Epithelial cell of prostate (primary cell): ENCODE measurements at regions not wholly inside any gene's neighbourhood (a gene's known extent, or its start where the extent isn't known, plus 50 kb on each side); places are given as distances from the start of the nearest gene placed in this dataset.

Source experiments
- DNase-seq: peaks from one replicate; pipeline ENCODE4 v3.0.0-alpha.2; 2011; ENCODE audit warnings: low read depth, low spot score
- H3K27ac ChIP-seq: fragments of 450-650 bp; 2 replicates; pipeline ENCODE4 v1.5.1; 2017; ENCODE audit warnings: mild to moderate bottlenecking

DNA sequence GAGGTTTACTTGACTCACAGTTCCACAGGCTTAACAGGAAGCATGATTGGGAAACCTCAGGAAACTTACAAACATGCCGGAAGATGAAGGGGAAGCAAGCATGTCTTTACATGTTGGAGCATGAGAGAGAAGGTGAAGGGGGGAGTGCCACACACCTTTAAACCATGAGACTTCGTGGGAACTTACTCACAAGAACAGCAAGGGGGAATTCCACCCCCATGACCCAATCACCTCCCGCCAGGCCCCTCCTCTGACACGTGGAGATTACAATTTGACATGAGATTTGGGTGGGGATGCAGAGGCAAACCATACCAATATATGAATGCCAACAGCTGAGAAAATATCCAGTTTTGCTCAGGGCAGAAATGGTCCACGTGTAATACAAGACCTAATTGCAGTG is 518.6 kb downstream of the VRK1 start:
- no peak for DNase-seq
- no peak overlapping the region for H3K27ac ChIP-seq

DNA sequence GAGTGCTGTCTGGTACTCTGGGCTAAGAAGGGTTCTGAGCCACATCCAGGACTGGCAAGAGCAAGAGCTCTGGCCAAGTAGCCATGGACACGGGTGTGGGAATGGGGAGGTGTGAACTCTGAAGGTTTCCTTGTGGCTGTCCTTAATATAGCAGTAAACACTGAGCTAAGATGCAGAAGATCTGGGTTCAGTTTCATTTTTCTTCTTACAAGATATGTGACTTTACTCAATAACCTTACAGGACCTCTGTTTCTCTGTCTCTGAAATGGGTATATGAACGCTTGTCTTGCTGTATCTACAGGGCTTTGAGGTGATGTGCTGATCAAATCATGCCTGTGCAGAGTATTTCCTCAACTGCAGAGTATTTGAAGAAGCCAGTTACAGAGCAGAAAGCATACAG is 521.2 kb downstream of the VRK1 start:
- DNase-seq = no peak
- H3K27ac ChIP-seq = no peak overlapping the region

DNA sequence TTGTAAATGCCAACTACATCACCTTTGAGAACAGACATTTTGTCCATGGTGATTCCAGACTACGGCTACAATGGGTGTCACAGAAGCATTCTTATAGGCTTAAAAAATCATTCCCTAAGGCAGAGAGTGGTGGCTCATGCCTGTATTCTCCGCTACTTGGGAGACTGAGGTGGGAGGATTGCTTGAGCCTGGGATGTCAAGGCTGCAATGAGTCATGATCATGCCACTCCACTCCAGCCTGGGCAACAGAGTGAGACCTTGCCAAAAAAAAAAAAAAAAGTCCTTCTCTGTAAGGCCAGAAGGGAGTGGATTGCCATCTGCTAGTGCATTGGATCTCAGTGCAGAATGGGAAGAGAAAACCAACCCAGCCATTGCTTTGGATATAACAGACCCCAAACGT is 522.5 kb downstream of the VRK1 start:
- H3K27ac ChIP-seq = no peak overlapping the region
- no peak for DNase-seq

DNA sequence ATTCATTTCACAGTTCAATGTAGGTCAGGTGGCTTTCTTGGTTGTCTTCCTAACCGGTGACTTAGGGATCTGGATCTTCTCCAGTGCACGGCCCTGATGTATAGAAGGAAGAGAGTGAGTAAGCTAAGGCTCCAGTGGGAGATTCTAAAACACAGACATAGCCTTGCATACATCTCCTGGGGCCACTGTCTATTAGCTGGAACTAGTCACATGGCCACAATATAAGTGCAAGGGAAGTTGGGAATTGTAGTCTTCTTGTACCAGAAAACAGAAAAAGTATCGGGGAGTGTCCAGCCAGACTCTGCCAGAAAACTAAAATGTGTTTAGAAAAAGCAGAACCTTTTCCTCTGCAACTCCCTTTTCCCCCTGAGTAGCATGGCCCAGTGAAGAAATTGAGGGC is 531.6 kb downstream of the VRK1 start:
- DNase-seq = no peak
- H3K27ac ChIP-seq = no peak overlapping the region

DNA sequence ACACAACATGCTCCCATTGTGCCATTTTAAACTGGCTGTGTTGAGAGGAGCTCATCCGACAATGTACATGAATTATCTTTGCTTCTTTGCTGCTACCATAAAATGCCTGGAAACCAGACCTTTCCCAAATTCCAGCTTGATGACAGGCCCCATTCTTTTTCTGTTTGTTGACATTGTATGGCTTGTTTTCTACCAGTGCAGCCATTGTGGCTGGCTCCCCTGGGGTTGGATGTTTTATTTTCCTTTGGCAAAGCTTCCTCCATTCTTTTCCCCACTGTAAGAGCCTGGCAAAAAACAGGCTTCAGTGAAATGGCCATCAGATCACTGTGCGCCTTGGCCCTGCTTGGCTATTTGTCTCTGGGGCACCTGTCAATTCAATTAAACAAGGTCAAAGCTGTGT is 532.5 kb downstream of the VRK1 start:
- no peak for DNase-seq
- no peak overlapping the region for H3K27ac ChIP-seq

DNA sequence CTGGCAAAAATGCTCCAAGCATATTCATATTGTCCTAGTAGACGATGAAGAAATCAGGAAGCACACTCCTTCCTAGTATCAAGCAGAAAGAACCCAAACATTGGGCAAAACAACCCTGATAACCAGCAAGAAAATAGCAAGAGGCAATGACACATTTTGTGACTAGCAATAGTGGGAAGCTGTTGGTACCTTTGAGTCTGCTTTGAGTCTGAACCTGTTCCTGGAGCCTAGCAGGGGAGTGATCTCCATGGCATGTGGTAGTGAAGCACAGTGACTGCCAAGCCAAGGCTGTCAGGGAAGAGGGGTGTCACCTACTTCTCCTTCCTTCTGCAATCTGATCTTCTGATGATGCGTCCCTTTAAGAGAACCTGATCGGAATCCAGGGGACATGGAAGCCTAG is 533.9 kb downstream of the VRK1 start:
- no peak for DNase-seq

DNA sequence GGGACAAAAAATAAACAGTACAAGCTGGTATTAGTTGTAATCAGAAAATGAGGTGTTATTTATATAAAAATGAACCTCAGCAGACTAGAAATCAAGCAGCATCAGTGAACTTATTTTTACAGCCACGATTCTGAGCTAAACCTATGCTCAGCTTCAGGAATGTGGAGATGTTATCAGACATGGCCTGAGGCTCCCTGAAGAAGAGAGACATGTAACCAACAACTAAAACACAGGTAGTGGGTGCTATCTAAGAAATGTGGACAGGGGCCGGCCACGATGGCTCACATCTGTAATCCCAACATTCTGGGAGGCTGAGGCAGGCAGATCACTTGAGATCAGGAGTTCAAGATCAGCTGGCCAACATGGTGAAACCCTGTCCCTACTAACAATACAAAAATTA is 534.3 kb downstream of the VRK1 start:
- DNase-seq = no peak
- H3K27ac ChIP-seq = no peak overlapping the region

More for the DNA sequence above, 533.9 kb downstream of the VRK1 start:
- no peak overlapping the region for H3K27ac ChIP-seq

DNA sequence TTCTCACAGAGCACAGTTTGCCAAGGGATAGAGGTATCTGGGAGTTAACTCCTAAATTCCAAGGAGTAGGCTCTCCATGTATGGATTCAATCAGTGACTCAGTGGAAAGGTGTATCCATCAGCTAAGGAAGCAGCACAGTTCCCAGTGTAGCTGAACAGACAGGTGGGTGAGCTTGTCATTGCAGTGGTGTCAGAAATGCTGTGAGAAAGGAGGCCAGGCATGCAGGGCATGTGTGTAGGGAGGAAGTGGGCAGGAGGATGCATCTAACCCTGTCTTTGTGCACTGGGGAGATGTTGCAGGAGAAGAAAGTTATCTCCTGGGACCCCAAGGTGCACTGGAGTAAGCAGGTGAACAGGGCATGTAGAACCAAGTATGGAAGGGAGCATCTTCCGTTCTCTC is 539.0 kb downstream of the VRK1 start:
- DNase-seq = no peak
- no peak overlapping the region for H3K27ac ChIP-seq

DNA sequence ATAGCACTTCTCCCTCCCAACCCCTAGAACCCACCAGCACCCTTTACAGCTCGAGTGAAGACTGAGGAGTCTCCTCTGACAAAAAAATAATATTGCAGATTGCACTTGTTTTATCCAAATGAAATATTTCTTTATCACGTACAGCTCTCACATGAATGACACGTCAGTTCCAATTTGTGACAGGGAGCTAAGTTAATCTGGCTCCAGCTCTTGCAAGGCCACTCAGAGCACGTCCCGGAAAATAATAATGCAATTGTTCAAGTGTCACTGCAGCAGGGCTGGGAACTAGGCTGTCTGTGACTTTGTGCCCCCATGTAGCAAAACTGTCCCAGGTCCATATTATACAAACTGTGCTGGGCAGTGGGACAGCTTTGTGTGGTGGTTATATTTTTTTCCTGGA is 539.6 kb downstream of the VRK1 start:
- H3K27ac ChIP-seq = no peak overlapping the region
- no peak for DNase-seq

DNA sequence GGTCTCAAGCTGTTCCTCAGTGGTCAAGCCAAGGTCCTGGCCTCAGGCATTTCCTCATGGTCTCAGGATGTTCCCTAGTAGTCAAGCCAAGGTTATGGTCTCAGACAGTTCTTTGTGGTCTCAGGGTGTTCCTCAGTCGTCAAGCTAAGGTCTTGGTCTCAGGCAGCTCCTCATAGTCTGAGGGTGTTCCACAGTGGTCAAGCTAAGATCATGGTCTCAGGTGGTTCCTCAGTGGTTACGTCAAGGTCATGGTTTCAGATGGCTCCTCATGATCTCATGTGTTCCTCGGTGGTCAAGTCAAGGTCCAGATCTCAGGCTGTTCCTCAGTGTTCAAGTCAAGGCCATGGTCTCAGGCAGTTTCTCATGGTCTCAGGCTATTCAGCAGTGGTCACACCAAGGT is 540.1 kb downstream of the VRK1 start:
- no peak overlapping the region for H3K27ac ChIP-seq
- DNase-seq = no peak

DNA sequence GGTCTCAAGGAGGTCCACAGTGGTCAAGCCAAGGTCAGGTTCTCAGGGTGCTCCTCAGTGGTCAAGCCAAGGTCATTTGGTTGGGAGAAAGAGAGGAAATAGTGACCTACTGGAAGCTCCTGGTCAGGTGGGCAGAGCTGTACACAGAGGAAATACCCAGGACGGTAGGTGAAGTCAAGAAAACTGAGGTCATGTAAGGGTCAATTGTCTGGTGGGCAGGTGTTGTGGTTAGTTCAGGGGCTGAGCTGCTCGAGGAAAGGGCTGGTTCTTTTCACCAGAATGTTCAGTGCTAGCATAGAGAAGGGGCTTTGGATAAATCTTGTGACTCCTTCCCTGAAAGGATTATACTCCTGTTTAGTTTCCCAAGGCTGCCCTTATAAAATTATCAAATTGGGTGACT is 540.5 kb downstream of the VRK1 start:
- no peak for DNase-seq
- no peak overlapping the region for H3K27ac ChIP-seq

DNA sequence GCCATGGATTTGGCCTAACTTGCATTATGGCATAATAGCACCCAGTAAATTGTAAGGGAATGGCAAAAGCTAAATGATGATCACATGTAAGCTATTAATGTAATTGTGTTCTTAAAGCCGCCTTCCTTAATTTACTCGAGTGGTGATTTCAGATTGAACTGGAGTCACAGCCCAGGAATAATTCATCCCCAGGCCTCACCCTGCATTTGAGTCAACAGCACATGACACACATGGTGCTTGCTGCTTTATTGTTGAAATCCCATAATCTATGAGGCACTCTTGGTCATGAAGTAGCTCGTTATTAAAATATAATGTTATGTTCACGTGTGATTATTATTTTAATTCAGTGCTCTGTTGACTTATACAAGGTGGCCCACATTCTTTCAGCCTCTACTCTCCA is 547.5 kb downstream of the VRK1 start:
- no peak overlapping the region for H3K27ac ChIP-seq
- no peak for DNase-seq

DNA sequence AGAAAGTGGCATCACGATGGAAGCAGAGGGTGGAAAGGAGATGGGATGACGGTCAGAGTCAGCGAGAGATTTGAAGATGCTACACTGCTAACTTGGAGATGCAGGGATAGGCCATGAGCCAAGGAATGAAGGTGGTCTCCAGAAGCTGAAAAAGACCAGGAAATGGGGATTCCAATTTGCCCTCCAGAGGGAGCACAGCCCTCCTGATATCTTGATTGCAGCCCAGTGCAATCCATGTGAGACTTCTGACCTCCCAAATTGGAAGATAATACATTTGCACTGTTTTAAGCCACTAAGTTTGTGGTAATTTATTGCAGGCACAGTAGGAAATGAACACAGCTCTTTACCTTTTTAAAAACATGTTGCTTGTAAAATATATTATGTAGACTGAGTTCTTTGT is 549.5 kb downstream of the VRK1 start:
- DNase-seq = no peak
- no peak overlapping the region for H3K27ac ChIP-seq

DNA sequence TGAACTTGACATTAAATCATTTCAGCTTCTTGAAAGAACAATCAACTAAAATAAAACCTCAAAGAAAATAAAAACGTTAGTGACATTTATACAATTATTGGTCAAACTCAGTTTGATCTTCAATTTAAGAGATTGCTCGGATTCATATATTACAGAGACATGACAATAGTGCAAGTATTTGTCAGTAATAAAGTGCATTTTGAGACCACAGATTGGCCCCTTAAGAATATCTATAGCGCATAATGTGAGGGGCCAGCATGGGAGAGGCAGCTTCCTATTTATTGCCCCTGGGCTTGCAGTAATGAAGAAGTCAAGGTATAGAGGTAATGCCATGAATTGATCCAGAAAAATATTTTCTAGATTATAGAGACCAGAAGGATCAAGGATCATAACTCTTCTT is 552.3 kb downstream of the VRK1 start:
- no peak for DNase-seq
- H3K27ac ChIP-seq = no peak overlapping the region

DNA sequence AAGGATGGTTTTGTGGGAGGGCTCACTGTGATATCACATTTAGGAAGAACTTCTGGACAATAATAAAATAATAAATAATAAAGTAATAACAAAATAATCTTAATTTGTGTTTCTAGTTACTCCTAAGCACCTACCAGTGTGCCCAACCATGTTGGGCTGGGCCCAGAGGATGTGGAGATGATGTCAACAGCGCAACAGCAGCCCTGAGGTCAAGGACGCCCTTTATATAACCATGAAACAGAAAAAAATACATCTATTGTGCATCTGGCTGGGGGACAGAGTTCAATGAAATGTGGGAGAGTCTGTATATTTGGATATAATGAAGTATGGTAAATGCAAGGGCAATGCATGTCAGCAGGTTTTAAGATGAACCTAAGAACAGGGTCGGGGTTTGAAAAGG is 552.8 kb downstream of the VRK1 start:
- DNase-seq = no peak

DNA sequence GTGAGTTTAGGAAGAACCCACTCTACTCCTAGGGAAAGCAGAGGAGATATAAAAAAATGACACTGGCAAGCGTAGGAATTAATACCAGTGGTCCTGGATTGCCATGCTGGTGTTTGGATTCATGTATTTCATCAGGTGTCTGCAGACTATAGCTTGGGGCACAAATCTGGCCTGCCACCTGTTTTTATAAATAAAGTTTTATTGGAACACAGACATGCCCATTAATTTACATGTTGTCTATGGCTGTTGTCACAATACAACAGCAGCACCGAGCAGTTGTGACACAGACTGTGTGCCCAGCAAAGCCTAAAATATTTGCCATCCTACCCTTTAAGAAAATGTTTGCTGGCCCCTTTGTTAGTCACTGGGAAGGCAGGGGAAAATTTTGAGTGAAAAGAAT is 553.2 kb downstream of the VRK1 start:
- DNase-seq = no peak
- no peak overlapping the region for H3K27ac ChIP-seq

More for the DNA sequence above, 552.8 kb downstream of the VRK1 start:
- H3K27ac ChIP-seq = no peak overlapping the region

DNA sequence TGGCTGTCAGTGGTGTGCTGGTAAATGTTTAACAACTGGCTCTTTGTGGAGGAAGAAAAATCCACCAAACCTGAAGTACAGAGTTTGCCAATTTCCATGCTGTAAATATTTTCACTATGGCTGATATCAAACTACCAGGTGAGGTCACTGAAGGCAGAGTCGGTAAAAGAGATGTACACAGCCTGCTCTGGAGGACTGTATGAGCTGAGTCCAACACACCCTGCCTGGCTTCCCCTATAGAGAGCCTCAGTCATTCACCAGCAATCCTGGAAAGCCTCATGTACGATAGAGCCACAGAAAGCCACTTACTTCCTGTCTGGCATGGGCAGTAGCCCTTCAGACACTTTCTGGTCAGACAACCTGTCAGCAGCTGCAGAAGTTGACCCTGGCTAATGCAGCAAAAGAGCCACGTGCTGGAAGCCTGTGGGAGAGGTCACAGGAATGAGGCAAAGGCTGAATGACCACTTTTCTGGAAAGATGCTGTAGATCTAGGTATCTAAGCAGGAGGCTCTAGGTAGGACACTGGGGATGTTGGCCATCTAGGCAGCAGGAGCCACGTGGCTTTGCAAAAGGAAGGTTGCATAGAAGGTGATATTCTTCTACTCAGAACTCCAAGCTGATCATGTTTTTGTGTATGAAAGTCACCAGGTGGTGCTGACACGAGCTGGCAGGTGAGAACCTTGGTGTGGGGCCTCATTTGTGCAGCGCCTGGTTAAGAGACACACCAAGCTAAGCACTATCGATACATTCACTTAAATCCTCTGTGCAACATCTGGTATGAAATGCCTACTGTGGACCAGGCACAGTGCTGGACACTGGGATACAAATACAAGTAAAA is 553.9 kb downstream of the VRK1 start:
- no peak overlapping the region for H3K27ac ChIP-seq
- no peak for DNase-seq

DNA sequence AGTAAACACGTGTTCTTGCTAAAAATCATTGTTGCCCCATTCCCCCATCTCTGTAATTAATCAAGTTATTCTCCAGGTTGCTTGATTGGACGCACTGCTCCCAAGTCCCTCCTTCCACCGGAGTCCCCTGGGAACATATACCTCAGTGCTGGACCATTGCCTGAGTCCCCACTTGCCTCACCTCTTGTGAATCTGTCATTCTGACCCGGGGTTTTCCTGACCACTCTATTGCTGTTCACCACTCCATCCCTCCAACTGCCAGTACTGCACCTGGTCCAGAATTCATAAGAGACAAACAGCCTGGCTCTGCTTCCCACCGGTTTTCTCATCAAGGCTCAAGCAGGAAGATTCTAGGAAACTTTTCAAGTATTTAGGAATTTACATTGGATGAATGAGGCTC is 555.9 kb downstream of the VRK1 start:
- DNase-seq = no peak
- no peak overlapping the region for H3K27ac ChIP-seq

DNA sequence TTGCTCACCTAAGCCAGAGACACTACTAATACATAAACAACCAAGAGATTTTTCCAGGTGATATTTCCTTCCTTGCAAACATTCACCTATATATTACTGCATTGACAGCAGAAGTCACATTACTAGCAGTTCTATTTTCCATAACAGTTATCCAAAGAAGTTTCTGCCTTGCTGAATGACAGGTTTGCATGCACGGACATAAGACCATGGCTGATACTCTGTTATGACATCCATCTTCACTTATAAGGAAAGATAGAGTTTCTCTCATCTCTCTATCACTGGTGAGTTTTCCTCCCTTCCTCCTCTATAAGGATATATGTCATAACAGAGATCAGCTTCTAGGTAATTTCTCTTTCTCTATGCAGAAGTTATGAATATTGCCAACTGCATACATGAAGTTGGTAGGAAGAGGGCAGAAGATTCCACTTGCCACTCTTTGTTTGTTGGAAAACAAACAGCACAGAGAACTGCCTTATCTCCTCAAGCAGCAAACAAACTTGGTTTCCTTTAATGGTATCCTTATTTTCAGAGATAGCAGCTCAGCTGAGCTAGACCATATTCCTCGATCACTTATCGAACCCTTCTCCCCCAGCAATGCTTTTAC is 557.0 kb downstream of the VRK1 start:
- no peak overlapping the region for H3K27ac ChIP-seq
- no peak for DNase-seq

DNA sequence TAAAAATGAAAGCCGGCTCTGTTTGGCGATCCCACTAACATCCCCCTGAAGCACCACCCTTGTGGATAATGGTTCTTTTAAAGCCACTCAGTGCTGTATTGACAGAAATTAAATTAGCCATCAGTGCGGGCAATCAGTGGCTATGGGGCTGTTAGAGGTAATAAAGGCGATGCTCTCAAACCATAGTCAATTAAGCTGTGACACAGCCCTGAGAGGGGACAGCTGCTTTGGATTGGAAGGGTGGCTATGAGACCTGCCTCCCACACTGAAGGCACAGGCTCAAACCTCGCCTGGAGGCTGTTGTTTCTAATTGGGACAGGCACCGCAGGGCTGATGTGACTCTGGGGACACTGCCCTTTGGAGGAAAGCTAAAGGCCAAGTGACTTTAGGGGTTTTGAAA is 562.2 kb downstream of the VRK1 start:
- no peak for DNase-seq

DNA sequence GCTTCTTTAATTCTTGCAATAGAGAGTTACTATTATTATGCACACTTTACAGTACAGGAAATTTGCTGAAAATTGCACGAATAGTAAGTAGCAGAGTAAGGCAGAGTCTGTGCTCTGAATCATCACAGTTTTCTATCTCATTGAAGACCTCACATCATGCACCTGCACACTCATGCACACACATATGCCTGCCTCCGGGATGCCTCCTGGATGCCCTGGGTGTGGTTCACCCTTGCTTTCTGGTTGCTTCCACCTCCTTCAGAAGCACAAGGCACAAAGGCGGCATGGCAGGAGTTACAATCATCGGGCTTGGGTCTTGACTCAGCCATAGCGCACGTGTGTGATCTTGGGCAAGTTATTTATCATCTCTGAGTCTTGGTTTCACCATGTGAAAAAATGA is 564.0 kb downstream of the VRK1 start:
- H3K27ac ChIP-seq = no peak overlapping the region
- no peak for DNase-seq

More for the DNA sequence above, 562.2 kb downstream of the VRK1 start:
- no peak overlapping the region for H3K27ac ChIP-seq

DNA sequence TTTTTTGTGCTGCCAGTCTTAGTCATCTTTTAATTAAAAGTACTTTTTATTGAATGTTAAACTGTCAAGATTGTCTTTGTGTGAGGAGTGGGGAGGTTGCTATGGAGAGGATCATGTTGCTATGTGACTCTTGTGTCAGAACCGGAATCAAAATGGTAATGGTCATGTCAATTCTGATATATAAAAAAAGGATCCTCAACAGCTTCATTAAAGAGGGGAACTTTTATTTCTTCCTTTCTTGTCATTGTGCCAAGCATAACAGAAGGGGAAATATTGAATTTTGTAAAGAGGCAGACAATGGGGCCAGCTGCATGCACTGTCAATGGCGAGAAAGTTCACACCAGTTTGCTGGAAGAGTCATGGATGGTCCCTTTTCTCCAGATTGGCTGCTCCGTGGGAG is 564.8 kb downstream of the VRK1 start:
- no peak overlapping the region for H3K27ac ChIP-seq
- no peak for DNase-seq
